Natural killer cell treated with Interleukin-12 subunit alpha and Interleukin-12 subunit beta and Interleukin-15 and Interleukin-18, amount 100 ng/mL, for 72 hours (primary cell): ENCODE measurements at regions not wholly inside any gene's neighbourhood (a gene's known extent, or its start where the extent isn't known, plus 50 kb on each side); places are given as distances from the start of the nearest gene placed in this dataset.

ENCODE experiments used
- ATAC-seq, 2 donors: fragments of 150-1000 bp; cut with Tn5 transposase in 1 of 2; sonication (Bioruptor Pico), chemical (Tn5 transposase) in 1 of 2; 2 replicates each; pipeline ENCODE4 v1.10.0; 2021
- DNase-seq: peaks from one replicate; pipeline ENCODE4 v3.0.0; 2022; ENCODE audit warnings: low spot score
- H3K27ac Mint-ChIP-seq, 2 donors: 1 replicate in 1 of 2; 2 replicates in 1 of 2; pipeline ENCODE4 v1.8.0; 2022; ENCODE audit warnings: mixed read lengths in 2 of 2, mild to moderate bottlenecking in 1 of 2, moderate library complexity in 1 of 2
- H3K27me3 Mint-ChIP-seq, 2 donors: 1 replicate in 1 of 2; 2 replicates in 1 of 2; pipeline ENCODE4 v1.8.0; 2022; ENCODE audit warnings: mixed read lengths in 2 of 2
- H3K36me3 Mint-ChIP-seq: one replicate; pipeline ENCODE4 v1.8.0; 2022; ENCODE audit warnings: mixed read lengths
- H3K4me1 Mint-ChIP-seq, 2 donors: 1 replicate in 1 of 2; 2 replicates in 1 of 2; pipeline ENCODE4 v1.8.0; 2022; ENCODE audit warnings: low read depth in 2 of 2, mixed read lengths in 2 of 2, mild to moderate bottlenecking in 1 of 2
- H3K4me3 Mint-ChIP-seq: one replicate; pipeline ENCODE4 v1.8.0; 2022; ENCODE audit warnings: mixed read lengths
- H3K9me3 Mint-ChIP-seq: 2 replicates; pipeline ENCODE4 v1.8.0; 2022; ENCODE audit warnings: mixed read lengths

GRCh38 chr13:61010358-61010757 is 405.3 kb downstream of the PCDH20 start:
- Mint-ChIP-seq H3K36me3 (peaks cover 10% of the 10 kb centered on the region), H3K27ac (no peak overlapping the region), H3K4me3 (no peak overlapping the region), H3K27me3 (no peaks in the 10 kb centered on the region), H3K9me3 (peaks cover 20% of the 10 kb centered on the region), H3K4me1 (no peaks in the 10 kb centered on the region)
- no peak for ATAC-seq
- DNase-seq: no peak

- Mint-ChIP-seq H3K4me3 (no peak overlapping the region), H3K4me1 (no peaks in the 10 kb centered on the region), H3K27me3 (no peaks in the 10 kb centered on the region), H3K27ac (no peak overlapping the region), H3K36me3 (peaks cover 20% of the 10 kb centered on the region), H3K9me3 (peaks cover 30% of the 10 kb centered on the region)
- DNase-seq (no peak), ATAC-seq (no peak)
Observed at GRCh38 chr13:61002686-61003085, 413.0 kb downstream of the PCDH20 start.

- peaks cover 6% of the 10 kb centered on the region for H3K9me3 Mint-ChIP-seq
- no peaks in the 10 kb centered on the region for H3K36me3 Mint-ChIP-seq
- no peaks in the 10 kb centered on the region for H3K4me1 Mint-ChIP-seq
- no peak for ATAC-seq
- no peak overlapping the region for H3K27ac Mint-ChIP-seq
- DNase-seq: no peak
- no peak overlapping the region for H3K4me3 Mint-ChIP-seq
- H3K27me3 Mint-ChIP-seq: no peaks in the 10 kb centered on the region
Observed at GRCh38 chr13:60990032-60990733, 425.5 kb downstream of the PCDH20 start.

GRCh38 chr13:60986301-60986700 is 429.3 kb downstream of the PCDH20 start:
- DNase-seq (no peak), ATAC-seq (no peak)
- Mint-ChIP-seq H3K4me1 (no peaks in the 10 kb centered on the region), H3K36me3 (no peaks in the 10 kb centered on the region), H3K27ac (no peak overlapping the region), H3K4me3 (no peak overlapping the region), H3K27me3 (no peaks in the 10 kb centered on the region), H3K9me3 (peaks cover 16% of the 10 kb centered on the region)

- DNase-seq (no peak), ATAC-seq (no peak)
- Mint-ChIP-seq H3K4me1 (no peaks in the 10 kb centered on the region), H3K4me3 (no peak overlapping the region), H3K9me3 (peaks cover 20% of the 10 kb centered on the region), H3K27me3 (no peaks in the 10 kb centered on the region), H3K27ac (no peak overlapping the region), H3K36me3 (no peaks in the 10 kb centered on the region)
Observed at GRCh38 chr13:60981407-60981806, 434.2 kb downstream of the PCDH20 start.

GRCh38 chr13:60976367-60976766 is 439.3 kb downstream of the PCDH20 start:
- no peak for ATAC-seq
- no peaks in the 10 kb centered on the region for H3K4me1 Mint-ChIP-seq
- DNase-seq: no peak
- no peak overlapping the region for H3K27ac Mint-ChIP-seq
- H3K36me3 Mint-ChIP-seq: peaks cover 6% of the 10 kb centered on the region
- no peaks in the 10 kb centered on the region for H3K27me3 Mint-ChIP-seq
- H3K9me3 Mint-ChIP-seq: peaks cover 15% of the 10 kb centered on the region
- H3K4me3 Mint-ChIP-seq: no peak overlapping the region

GRCh38 chr13:60974296-60974695 is 441.4 kb downstream of the PCDH20 start:
- no peak for ATAC-seq
- no peak for DNase-seq
- H3K4me1 Mint-ChIP-seq: no peaks in the 10 kb centered on the region
- no peaks in the 10 kb centered on the region for H3K27me3 Mint-ChIP-seq
- no peak overlapping the region for H3K27ac Mint-ChIP-seq
- H3K4me3 Mint-ChIP-seq: no peak overlapping the region
- peaks cover 6% of the 10 kb centered on the region for H3K36me3 Mint-ChIP-seq
- peaks cover 19% of the 10 kb centered on the region for H3K9me3 Mint-ChIP-seq

- no peak for ATAC-seq
- H3K4me3 Mint-ChIP-seq: no peak overlapping the region
- H3K36me3 Mint-ChIP-seq: peaks cover 6% of the 10 kb centered on the region
- H3K27ac Mint-ChIP-seq: no peak overlapping the region
- H3K4me1 Mint-ChIP-seq: no peaks in the 10 kb centered on the region
- H3K27me3 Mint-ChIP-seq: no peaks in the 10 kb centered on the region
- no peak for DNase-seq
- peaks cover 19% of the 10 kb centered on the region for H3K9me3 Mint-ChIP-seq
Observed at GRCh38 chr13:60973529-60973928, 442.1 kb downstream of the PCDH20 start.

- peaks cover 19% of the 10 kb centered on the region for H3K9me3 Mint-ChIP-seq
- no peak overlapping the region for H3K4me3 Mint-ChIP-seq
- ATAC-seq (no peak), DNase-seq (no peak)
- no peaks in the 10 kb centered on the region for H3K4me1 Mint-ChIP-seq
- no peaks in the 10 kb centered on the region for H3K27me3 Mint-ChIP-seq
- no peak overlapping the region for H3K27ac Mint-ChIP-seq
- peaks cover 6% of the 10 kb centered on the region for H3K36me3 Mint-ChIP-seq
Observed at GRCh38 chr13:60970736-60971135, 444.9 kb downstream of the PCDH20 start.

- Mint-ChIP-seq H3K36me3 (peaks cover 4% of the 10 kb centered on the region), H3K4me1 (no peaks in the 10 kb centered on the region), H3K27ac (no peak overlapping the region), H3K9me3 (peaks cover 16% of the 10 kb centered on the region), H3K4me3 (no peak overlapping the region), H3K27me3 (no peaks in the 10 kb centered on the region)
- no peak for DNase-seq
- ATAC-seq: no peak
Observed at GRCh38 chr13:60969656-60970055, 446.0 kb downstream of the PCDH20 start.

- no peaks in the 10 kb centered on the region for H3K4me1 Mint-ChIP-seq
- H3K9me3 Mint-ChIP-seq: peaks cover 28% of the 10 kb centered on the region
- no peaks in the 10 kb centered on the region for H3K27me3 Mint-ChIP-seq
- DNase-seq: no peak
- no peak for ATAC-seq
- no peaks in the 10 kb centered on the region for H3K36me3 Mint-ChIP-seq
- no peak overlapping the region for H3K4me3 Mint-ChIP-seq
- H3K27ac Mint-ChIP-seq: no peak overlapping the region
Observed at GRCh38 chr13:60959427-60959826, 456.2 kb downstream of the PCDH20 start.

GRCh38 chr13:60957816-60958215 is 457.8 kb downstream of the PCDH20 start:
- Mint-ChIP-seq H3K4me3 (no peak overlapping the region), H3K9me3 (peaks cover 23% of the 10 kb centered on the region), H3K36me3 (no peaks in the 10 kb centered on the region), H3K27me3 (no peaks in the 10 kb centered on the region), H3K4me1 (no peaks in the 10 kb centered on the region), H3K27ac (no peak overlapping the region)
- no peak for DNase-seq
- ATAC-seq: no peak

GRCh38 chr13:60945396-60945795 is 470.3 kb downstream of the PCDH20 start:
- ATAC-seq (no peak), DNase-seq (no peak)
- Mint-ChIP-seq H3K4me3 (no peak overlapping the region), H3K27me3 (no peaks in the 10 kb centered on the region), H3K27ac (no peak overlapping the region), H3K9me3 (peaks cover 6% of the 10 kb centered on the region), H3K36me3 (no peaks in the 10 kb centered on the region), H3K4me1 (no peaks in the 10 kb centered on the region)

- H3K27me3 Mint-ChIP-seq: no peaks in the 10 kb centered on the region
- no peak overlapping the region for H3K27ac Mint-ChIP-seq
- no peaks in the 10 kb centered on the region for H3K4me1 Mint-ChIP-seq
- H3K4me3 Mint-ChIP-seq: no peak overlapping the region
- ATAC-seq: no peak
- H3K9me3 Mint-ChIP-seq: peaks cover 6% of the 10 kb centered on the region
- no peaks in the 10 kb centered on the region for H3K36me3 Mint-ChIP-seq
- DNase-seq: no peak
Observed at GRCh38 chr13:60944863-60945262, 470.8 kb downstream of the PCDH20 start.

- Mint-ChIP-seq H3K27me3 (no peaks in the 10 kb centered on the region), H3K36me3 (no peaks in the 10 kb centered on the region), H3K4me3 (no peak overlapping the region), H3K9me3 (peaks cover 9% of the 10 kb centered on the region), H3K27ac (no peak overlapping the region), H3K4me1 (no peaks in the 10 kb centered on the region)
- ATAC-seq (no peak), DNase-seq (no peak)
Observed at GRCh38 chr13:60944016-60944415, 471.6 kb downstream of the PCDH20 start.
